GM10847 (cell line): ENCODE measurements at regions not wholly inside any gene's neighbourhood (a gene's known extent, or its start where the extent isn't known, plus 50 kb on each side); places are given as distances from the start of the nearest gene placed in this dataset.

ENCODE experiments used
- POLR2A ChIP-seq: IDR thresholded peaks from 2 replicates; pipeline ENCODE4 v1.6.1; 2011; ENCODE audit not compliant: insufficient read length; ENCODE audit errors: extremely low read depth

DNA sequence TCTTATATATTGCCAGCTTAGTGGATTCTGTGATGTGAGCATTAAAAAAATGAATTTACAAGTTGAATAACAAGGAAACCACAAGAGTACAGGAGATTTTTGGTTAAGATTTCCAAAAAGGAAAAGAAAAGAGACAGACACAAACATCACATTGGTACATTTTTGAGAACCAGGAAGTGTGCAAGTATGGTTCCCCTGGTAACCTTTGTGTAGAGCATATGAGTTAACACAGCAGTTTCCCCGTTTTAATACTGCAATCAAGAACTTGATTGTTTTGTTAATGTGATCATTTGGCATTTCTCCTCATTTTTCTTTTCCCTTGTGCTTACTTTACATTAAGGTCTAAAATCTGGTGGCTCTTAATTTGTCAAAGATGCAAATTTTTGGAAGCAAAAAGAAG lies 490.4 kb upstream of the ATP2B1 start:
- TF ChIP-seq POLR2A = no peak

DNA sequence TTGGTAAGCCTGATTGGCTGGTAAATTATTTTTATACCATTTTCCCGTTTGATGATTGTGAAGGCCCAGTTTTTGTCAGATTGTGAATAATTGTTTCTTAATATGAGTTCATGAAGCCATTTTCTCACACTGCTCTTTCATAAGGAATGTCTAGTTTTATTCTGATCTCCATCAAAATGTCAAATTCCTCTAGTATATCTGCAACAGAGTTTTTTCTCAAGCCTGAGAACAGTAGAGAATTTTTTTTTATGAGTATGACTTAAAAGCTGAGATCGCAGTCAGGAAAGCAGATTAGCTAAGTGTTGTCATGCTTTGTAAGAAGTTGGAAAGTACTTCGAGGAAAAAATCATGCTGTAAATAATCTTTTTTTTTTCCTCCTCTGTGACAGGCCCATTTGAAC lies 484.9 kb upstream of the ATP2B1 start:
- TF ChIP-seq POLR2A = no peak

DNA sequence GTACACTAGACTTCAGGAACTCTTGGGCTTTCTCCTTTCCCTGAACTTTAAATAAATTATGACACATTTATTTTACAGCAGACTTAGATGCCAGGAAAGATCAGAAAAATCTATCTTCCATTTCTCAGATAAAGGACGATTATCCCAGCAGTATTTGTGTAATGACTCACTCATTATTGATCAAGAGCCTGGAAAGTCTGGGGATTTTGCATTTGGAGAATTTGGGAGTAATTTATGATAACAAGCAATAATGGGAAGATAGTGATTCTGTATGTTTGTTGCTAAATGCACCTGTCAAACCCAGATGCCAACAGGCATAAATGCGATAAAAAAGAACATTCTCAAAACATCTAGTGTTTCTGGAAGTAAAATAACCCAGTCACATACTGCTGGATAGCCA lies 480.2 kb upstream of the ATP2B1 start:
- TF ChIP-seq POLR2A = no peak

DNA sequence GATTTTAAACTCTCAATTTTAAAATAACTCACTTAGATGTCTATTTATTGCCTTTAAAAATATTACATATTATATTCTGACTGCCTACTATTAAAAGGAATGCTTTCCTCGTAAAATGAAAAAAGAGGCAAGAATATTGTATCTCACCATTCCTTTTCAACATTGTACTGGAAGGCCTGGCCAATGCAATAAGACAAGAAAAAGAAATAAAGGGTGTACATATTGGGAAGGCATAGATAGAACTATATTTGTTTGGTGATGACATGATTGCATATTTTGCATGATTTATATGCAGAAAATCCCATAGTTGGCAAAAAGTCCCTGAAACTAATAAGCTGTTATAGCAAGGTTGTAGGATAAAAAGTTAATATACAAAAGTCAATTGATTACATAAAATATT lies 474.6 kb upstream of the ATP2B1 start:
- TF ChIP-seq POLR2A = no peak

DNA sequence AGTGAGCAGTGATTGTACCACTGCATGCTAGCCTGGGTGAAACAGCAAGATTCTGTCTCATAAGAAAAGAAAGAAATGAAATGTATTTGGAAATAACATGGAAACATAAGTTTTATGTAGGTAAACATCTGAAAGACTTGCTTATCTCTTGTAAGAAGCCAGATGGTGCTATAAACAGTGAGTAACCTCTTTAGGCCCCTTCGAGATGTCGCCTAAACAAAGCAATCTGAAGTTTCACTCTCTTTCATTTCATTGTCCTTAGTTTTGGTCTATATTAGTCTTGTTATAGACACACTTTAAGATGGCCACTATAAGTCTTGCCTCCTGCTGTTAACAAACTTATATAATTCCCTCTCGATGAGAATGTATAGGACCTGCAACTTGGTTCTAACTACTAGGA lies 472.6 kb upstream of the ATP2B1 start:
- no peak for TF ChIP-seq POLR2A

DNA sequence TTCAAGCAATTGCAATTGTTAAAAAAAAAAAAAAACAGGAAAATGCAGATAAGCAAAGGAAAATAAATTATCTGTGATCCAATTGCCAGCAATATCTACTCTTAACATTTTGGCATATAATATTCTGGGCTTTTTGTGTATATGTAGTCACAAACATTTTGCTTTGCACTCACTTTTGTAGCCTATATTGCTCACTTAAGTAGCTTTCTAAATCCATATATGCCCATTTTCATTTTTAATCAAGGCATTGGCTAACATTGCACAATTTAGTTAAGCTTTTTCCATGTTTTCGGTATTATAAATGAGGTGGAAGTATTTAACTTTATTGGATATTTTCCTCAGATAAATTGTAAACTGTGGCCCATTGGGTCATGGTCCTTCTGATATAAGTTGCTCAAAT lies 466.3 kb upstream of the ATP2B1 start:
- no peak for TF ChIP-seq POLR2A

DNA sequence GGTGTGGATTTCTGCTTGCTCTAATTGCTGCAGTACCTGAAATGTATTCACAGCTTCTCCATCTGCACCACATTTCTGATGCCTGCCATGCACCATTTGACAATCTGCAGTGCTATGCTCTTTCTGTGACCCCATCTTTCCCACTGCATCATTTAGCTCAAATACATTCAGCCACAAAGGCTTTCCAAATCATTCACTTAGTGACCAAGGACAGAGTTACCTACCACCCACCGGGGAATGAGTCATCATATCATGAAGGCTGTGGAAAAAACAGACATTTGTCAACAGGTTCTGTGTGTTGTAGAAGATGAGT lies 465.5 kb upstream of the ATP2B1 start:
- TF ChIP-seq POLR2A = no peak

DNA sequence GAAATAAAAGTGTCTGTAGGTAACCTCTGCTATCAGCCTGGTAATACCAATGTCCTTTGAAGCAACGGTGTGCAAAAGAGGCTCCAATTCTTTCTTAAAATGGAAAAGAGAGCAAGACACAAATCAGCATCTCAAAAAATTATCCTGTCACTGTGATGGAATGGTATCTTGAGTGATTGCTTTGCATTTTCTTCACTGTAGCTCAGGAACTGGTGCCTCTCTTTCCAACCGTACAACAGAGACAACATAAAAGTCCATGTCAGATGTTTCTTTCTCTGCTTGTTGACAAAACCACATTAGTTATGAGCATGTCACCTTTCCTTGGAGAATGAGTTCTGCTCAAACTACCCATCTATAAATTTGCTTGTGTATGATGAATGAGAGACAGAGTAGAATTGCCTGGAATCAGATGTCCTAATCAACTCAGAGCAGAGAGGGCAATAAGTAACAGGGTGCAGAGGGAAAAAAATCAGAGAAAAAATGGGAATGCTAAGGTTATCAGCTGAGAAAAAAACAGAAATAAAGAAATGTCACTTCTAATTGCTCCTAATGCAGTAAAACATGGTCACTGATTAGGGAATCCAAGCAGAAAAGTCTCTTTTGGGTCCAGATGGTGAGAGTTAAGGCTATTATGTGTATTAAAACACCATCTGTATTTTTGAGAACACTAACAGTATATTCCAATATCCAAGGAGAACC lies 465.0 kb upstream of the ATP2B1 start:
- no peak for TF ChIP-seq POLR2A

DNA sequence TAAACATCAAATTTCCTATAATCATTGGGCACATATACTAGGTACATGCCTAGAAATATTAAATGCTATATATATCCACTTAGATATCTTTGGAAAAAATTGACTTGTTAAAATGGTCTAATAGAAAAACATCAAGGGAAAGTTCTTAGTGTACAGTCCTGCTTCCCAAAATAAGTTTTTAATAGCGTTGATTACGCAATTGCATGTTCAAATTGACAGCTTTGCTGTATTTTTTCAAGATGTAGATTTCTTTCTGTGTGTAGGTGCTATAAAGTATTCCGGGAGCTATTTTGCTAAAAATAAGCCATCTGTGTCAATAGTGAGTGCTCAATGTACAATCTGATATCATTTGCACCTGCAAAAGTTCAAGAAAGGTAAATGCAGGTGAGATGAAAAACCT lies 463.9 kb upstream of the ATP2B1 start:
- no peak for TF ChIP-seq POLR2A

DNA sequence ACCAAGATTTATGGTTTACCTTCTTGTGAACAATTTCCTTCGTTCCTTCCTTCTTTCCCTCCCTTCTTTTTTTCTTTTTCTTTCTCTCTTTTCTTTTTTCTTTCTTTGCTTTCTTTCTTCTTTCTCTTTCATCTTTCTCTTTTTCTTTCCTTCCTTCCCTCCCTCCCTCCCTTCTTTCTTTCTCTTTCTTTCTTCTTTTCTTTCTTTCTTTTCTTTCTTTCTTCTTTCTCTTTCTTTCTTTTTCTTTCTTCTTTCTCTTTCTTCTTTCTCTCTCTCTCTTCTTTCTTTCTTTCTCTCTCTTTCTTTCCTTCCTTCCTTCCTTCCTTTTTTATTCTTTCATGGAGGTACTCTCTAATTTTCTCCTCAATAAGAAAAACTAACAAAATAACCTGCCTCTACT lies 462.1 kb upstream of the ATP2B1 start:
- no peak for TF ChIP-seq POLR2A

DNA sequence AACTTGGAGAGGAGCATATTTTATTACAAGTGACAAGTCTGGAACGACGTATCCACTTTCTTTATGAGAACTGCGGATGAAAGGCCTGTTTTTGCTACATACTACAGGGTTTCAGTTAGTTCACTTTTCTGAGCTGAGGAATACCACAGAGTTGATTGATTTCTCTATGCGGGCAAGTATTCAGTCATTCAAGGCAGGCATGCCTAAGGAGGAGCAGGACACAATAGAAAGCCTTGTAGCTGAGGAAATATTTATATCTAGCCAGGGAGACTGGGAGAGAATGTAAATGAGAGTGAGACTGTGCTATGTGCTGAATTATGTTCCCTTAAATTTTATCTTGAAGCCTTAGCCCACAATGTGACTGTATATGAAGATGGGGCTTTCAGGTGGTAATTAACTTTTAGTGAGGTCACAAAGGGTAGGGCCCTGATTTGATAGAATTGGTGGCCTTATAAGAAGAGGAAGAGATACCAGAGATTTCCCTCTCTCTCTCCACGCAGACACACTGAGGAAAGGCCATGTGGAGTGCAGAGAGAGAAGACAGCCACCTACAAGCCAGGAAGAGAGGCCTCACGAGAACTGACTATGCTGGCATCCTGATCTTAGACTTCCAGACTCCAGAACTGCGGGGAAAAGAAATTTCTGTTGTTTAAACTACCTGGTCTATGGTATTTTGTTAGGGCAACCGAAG lies 459.0 kb upstream of the ATP2B1 start:
- no peak for TF ChIP-seq POLR2A

DNA sequence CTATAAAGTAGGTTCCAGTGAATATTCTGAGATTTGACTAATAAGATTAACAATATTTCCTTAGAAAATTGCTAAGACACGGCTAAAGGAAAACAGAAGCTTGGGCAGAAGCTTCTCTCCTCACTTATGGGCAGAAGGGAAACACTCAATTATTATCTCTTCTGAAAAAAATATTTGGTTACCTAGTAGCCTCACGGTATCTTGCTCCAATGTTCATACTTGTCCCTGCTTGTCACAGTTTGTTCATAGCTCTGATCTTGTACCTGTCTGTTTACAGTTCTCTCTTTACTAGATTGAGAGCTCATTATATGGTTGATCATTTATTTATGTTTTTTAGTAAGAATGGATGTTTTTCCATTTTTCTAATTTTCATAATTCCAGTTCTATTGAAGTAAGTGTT lies 458.0 kb upstream of the ATP2B1 start:
- no peak for TF ChIP-seq POLR2A

DNA sequence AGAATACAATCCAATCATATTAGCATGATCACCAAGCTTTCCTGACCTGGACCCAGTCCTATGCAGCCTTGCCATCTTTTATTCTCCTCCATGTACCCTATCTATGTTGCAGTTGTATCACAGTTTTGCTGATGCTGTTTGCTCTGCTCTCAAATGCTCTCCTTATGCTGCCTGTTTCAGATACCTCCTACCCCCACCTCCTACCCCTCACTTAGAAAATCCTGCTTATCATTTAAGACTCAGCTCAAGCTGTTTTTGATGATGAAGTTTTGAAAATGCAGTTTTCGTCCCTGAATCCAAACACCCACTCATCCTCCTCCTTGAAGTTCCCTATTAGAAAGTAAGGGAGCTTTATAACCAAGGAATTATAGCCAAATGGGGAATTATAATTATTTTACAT lies 457.4 kb upstream of the ATP2B1 start:
- no peak for TF ChIP-seq POLR2A

DNA sequence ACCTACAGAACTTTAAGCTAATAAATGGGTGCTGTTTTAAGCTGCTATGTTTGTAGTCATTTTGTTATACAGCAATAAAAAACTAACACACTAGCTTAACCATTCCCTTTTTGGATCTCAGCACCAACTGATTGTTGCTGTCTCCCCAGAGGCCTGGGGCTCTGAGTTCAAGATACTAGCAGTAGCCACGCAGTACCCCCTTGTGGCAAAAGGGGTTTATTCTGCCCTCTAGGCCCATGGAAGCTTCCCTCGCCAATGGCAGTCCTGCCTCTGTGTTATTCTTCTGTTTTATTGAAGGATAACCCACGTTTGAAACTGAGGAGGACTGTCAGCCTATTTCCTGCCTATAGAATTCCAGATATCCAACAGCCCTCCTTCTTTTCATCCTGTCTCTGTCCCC lies 455.3 kb upstream of the ATP2B1 start:
- no peak for TF ChIP-seq POLR2A

DNA sequence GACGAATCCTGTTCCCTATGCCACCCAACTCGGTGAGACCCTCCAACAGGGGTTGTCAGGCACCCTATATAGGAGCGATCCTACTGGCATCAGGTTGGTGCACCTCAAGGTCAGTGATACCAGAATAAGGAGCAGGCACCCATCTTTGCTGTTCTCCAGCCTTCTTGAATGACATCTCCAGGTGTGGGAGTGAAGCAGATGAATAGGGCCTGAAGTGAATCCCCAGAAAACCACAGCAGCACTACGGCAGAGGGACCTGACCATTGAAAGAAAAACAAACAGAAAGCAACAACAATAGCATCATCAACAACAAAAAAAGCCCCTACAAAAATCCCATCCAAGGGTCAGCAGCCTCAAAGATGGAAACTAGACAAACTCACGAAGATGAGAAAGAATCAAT lies 445.2 kb upstream of the ATP2B1 start:
- TF ChIP-seq POLR2A = no peak

DNA sequence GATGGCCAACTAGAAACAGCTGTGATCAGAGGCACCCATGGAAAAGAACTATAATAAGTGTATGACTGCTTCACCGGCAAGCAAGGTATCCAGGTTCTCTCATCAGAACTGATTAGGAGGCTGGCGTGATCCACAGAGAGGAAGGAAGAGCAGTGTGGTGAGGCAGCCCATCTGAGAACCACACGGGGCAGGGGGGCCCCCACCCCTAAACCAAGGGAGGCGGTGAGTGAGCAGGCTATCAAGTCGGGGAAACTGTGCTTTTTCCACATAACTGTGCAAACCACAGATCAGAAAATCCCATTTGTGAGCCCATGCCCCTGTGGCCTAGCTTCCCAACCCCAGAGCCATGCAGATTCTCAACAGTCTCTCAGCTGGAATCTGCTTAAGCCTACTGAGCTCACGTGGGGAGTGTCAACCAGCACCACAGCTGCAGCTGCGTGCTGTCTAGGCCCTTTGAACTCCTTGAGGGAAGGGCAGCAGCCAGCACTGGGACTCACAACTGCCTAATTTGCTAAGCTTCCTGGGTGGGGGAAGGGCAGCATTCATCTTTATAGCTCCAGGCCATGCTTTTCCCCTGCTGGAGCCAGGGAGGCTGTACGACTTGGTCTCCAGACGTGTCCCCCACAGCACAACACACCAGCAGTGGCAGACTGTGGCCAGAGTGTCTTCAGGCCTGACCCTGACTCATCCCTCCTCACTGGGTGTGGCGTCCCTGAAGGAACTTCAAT lies 444.4 kb upstream of the ATP2B1 start:
- TF ChIP-seq POLR2A = no peak
